Right hindlimb (tissue), 1 donor: ENCODE measurements at regions not wholly inside any gene's neighbourhood (a gene's known extent, or its start where the extent isn't known, plus 50 kb on each side); places are given as distances from the start of the nearest gene placed in this dataset.
"Not testable (repeated sequence)": the region's sequence is repeated elsewhere in the genome, so short reads cannot be mapped to it uniquely, and the experiment has no call there.

ENCODE experiments used
- DNase-seq: peaks from one replicate; pipeline ENCODE4 v3.0.0-alpha.2; 2018

- DNase-seq: no peak
Measured at GRCh38 chr7:42611289-42611928, 300.5 kb downstream of the C7orf25 start.

GRCh38 chr7:42606193-42606905 is 305.5 kb downstream of the C7orf25 start:
- peak; percentile 26 for DNase-seq

GRCh38 chr7:42605406-42606192 is 306.3 kb downstream of the C7orf25 start:
- peak; percentile 56 for DNase-seq

- DNase-seq: no peak
Measured at GRCh38 chr7:42603496-42603895, 308.4 kb downstream of the C7orf25 start.

- no peak for DNase-seq
Measured at GRCh38 chr7:42597300-42597699, 314.6 kb downstream of the C7orf25 start.

- DNase-seq: no peak
Measured at GRCh38 chr7:42596737-42597136, 315.1 kb downstream of the C7orf25 start.

GRCh38 chr7:42593860-42594259 is 318.0 kb downstream of the C7orf25 start:
- DNase-seq: no peak

GRCh38 chr7:42590771-42591310 is 321.0 kb downstream of the C7orf25 start:
- DNase-seq: no peak

GRCh38 chr7:42588876-42589275 is 323.0 kb downstream of the C7orf25 start:
- DNase-seq: no peak

GRCh38 chr7:42587806-42588205 is 324.1 kb downstream of the C7orf25 start:
- DNase-seq: no peak

GRCh38 chr7:42580061-42580460 is 331.8 kb downstream of the C7orf25 start:
- DNase-seq: no peak

- DNase-seq: no peak
Measured at GRCh38 chr7:42575171-42575570, 336.7 kb downstream of the C7orf25 start.

GRCh38 chr7:42574685-42575084 is 337.2 kb downstream of the C7orf25 start:
- DNase-seq: no peak

- DNase-seq: no peak
Measured at GRCh38 chr7:42573881-42574672, 337.1 kb upstream of the GLI3 start.

- no peak for DNase-seq
Measured at GRCh38 chr7:42572561-42572960, 335.6 kb upstream of the GLI3 start.

- no peak for DNase-seq
Measured at GRCh38 chr7:42572056-42572455, 335.0 kb upstream of the GLI3 start.

GRCh38 chr7:42570944-42571343 is 333.9 kb upstream of the GLI3 start:
- no peak for DNase-seq

- no peak for DNase-seq
Measured at GRCh38 chr7:42567051-42567450, 330.0 kb upstream of the GLI3 start.

GRCh38 chr7:42561797-42562196 is 324.8 kb upstream of the GLI3 start:
- no peak for DNase-seq

GRCh38 chr7:42560866-42561265 is 323.9 kb upstream of the GLI3 start:
- DNase-seq: no peak

GRCh38 chr7:42554932-42555331 is 317.9 kb upstream of the GLI3 start:
- not testable (repeated sequence) for DNase-seq

- no peak for DNase-seq
Measured at GRCh38 chr7:42552227-42552626, 315.2 kb upstream of the GLI3 start.
